Mesenchymal stem cell (in vitro differentiated cells and primary cell): ENCODE measurements at regions not wholly inside any gene's neighbourhood (a gene's known extent, or its start where the extent isn't known, plus 50 kb on each side); places are given as distances from the start of the nearest gene placed in this dataset.
A peak's percentile ranks its signal among the peaks of the same experiment; 100 is the strongest.

Source experiments
- DNase-seq: peaks from one replicate; pipeline ENCODE4 v3.0.0-alpha.2; 2013
- H2AFZ ChIP-seq: one replicate; pipeline ENCODE4 v1.6.1; 2013; ENCODE audit warnings: low read depth, mild to moderate bottlenecking, control low read depth, inconsistent platforms, low read length, moderate library complexity
- H2AK5ac ChIP-seq: 2 replicates; pipeline ENCODE4 v1.6.1; 2013; ENCODE audit warnings: low read length, moderate library complexity, mild to moderate bottlenecking, inconsistent platforms; ENCODE audit not compliant: severe bottlenecking
- H2BK120ac ChIP-seq: one replicate; pipeline ENCODE4 v1.6.1; 2013; ENCODE audit warnings: low read depth, mild to moderate bottlenecking, inconsistent platforms, low read length, moderate library complexity
- H2BK12ac ChIP-seq, 2 experiments: one replicate each; pipeline ENCODE4 v1.6.1; 2013; ENCODE audit warnings: inconsistent platforms in 2 of 2, low read length in 2 of 2, mild to moderate bottlenecking in 2 of 2, moderate library complexity in 2 of 2, control low read depth in 1 of 2
- H2BK15ac ChIP-seq: one replicate; pipeline ENCODE4 v1.6.1; 2013; ENCODE audit warnings: mild to moderate bottlenecking, low read depth, inconsistent platforms; ENCODE audit not compliant: poor library complexity, severe bottlenecking
- H2BK5ac ChIP-seq: 2 replicates; pipeline ENCODE4 v1.6.1; 2013; ENCODE audit warnings: low read depth, mild to moderate bottlenecking, low read length, control low read depth, inconsistent platforms; ENCODE audit not compliant: poor library complexity, severe bottlenecking
- H3K14ac ChIP-seq, 2 experiments: one replicate each; pipeline ENCODE4 v1.6.1; 2013; ENCODE audit warnings: inconsistent platforms in 2 of 2, low read length in 2 of 2, control low read depth in 1 of 2, mild to moderate bottlenecking in 1 of 2, moderate library complexity in 1 of 2
- H3K18ac ChIP-seq, 2 experiments: one replicate each; pipeline ENCODE4 v1.6.1; 2013; ENCODE audit warnings: inconsistent platforms in 2 of 2, low read length in 2 of 2, control low read depth in 1 of 2, low read depth in 1 of 2, mild to moderate bottlenecking in 1 of 2
- H3K23ac ChIP-seq, 2 experiments: one replicate each; pipeline ENCODE4 v1.6.1; 2013; ENCODE audit warnings: inconsistent platforms in 2 of 2, low read length in 2 of 2, mild to moderate bottlenecking in 2 of 2, moderate library complexity in 2 of 2, control low read depth in 1 of 2
- H3K27ac ChIP-seq: 2 replicates; pipeline ENCODE4 v1.5.1; 2013; ENCODE audit warnings: mild to moderate bottlenecking, moderate library complexity, low read length, control low read depth, inconsistent platforms; ENCODE audit not compliant: poor library complexity, severe bottlenecking
- H3K27me3 ChIP-seq, 2 experiments: 2 replicates each; pipeline versions ENCODE4 v1.6.1 to v1.7.0; 2013; ENCODE audit warnings: low read length in 2 of 2, mild to moderate bottlenecking in 2 of 2, moderate library complexity in 2 of 2, control low read depth in 1 of 2, inconsistent platforms in 1 of 2; ENCODE audit not compliant: control insufficient read depth in 1 of 2, insufficient read depth in 1 of 2
- H3K36me3 ChIP-seq, 2 experiments: 2 replicates each; pipeline versions ENCODE4 v1.6.1 to v1.7.0; 2013; ENCODE audit warnings: low read length in 2 of 2, control low read depth in 1 of 2, inconsistent platforms in 1 of 2, low read depth in 1 of 2, mild to moderate bottlenecking in 1 of 2; ENCODE audit not compliant: insufficient read depth in 2 of 2, control insufficient read depth in 1 of 2
- H3K4ac ChIP-seq, 2 experiments: one replicate each; pipeline ENCODE4 v1.6.1; 2013; ENCODE audit warnings: inconsistent platforms in 2 of 2, low read length in 2 of 2, mild to moderate bottlenecking in 2 of 2, moderate library complexity in 2 of 2, control low read depth in 1 of 2, low read depth in 1 of 2
- H3K4me1 ChIP-seq: 2 replicates; pipeline ENCODE4 v1.6.1; 2013; ENCODE audit warnings: low read depth, low read length, control low read depth; ENCODE audit not compliant: control insufficient read depth, insufficient read depth
- H3K4me2 ChIP-seq: 2 replicates; pipeline ENCODE4 v1.6.1; 2013; ENCODE audit warnings: low read length, mild to moderate bottlenecking, inconsistent platforms; ENCODE audit not compliant: poor library complexity, severe bottlenecking
- H3K4me3 ChIP-seq, 2 experiments: 2 replicates each; pipeline versions ENCODE4 v1.5.1 to v1.7.0; 2013; ENCODE audit warnings: low read length in 2 of 2, mild to moderate bottlenecking in 2 of 2, control low read depth in 1 of 2, low read depth in 1 of 2; ENCODE audit not compliant: insufficient read depth in 1 of 2
- H3K79me1 ChIP-seq: replicated peaks from 2 replicates; pipeline ENCODE4 v1.6.1; 2013; ENCODE audit warnings: mild to moderate bottlenecking, control low read depth, low read length, inconsistent platforms; ENCODE audit not compliant: poor library complexity, severe bottlenecking
- H3K9ac ChIP-seq: 2 replicates; pipeline ENCODE4 v1.7.0; 2013; ENCODE audit warnings: mild to moderate bottlenecking, low read length, moderate library complexity
- H3K9me3 ChIP-seq: 2 replicates; pipeline ENCODE4 v1.7.0; 2013; ENCODE audit warnings: mild to moderate bottlenecking, low read length; ENCODE audit not compliant: control insufficient read depth
- H4K8ac ChIP-seq: one replicate; pipeline ENCODE4 v1.6.1; 2013; ENCODE audit warnings: inconsistent platforms, mild to moderate bottlenecking, low read length, moderate library complexity
- H4K91ac ChIP-seq: one replicate; pipeline ENCODE4 v1.6.1; 2013; ENCODE audit warnings: mild to moderate bottlenecking, low read length, inconsistent platforms
- WGBS: methylation state at CpG from one replicate; pipeline ENCODE4 v1.1.7; 2013; ENCODE audit warnings: mixed read lengths; 5-methylcytosine and 5-hydroxymethylcytosine counted together

- Histone ChIP-seq H3K4me3 (no peak overlapping the region), H2AK5ac (no peak overlapping the region), H3K18ac (no peak overlapping the region)
These were observed 196.2 kb downstream of the BAMBI start for GRCh38 chr10:28873540-28873939.

DNA sequence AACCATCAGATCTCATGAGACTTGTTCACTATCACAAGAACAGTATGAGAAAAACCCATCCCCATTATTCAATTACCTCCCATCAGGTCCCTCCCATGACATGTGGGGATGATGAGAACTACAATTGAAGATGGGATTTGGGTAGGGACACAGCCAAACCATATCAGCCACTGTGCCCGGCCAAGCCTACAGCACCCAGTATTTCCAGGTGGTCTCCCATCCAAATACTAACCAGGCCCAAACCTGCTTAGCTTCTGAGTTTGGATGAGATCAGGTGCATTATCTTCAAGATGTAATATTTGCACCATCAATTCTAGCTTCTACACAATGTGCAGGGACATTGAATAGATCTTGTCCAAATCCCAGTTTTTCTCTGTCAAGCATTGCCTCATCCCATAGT lies 196.9 kb downstream of the BAMBI start:
- Histone ChIP-seq H3K14ac (no peak overlapping the region), H3K18ac (no peak overlapping the region), H3K36me3 (no peaks in the 10 kb centered on the region), H4K8ac (no peak overlapping the region), H3K23ac (no peak overlapping the region), H3K9me3 (no peaks in the 10 kb centered on the region), H3K4ac (no peak overlapping the region), H3K4me3 (no peak overlapping the region), H2AFZ (no peak overlapping the region), H3K9ac (no peak overlapping the region), H3K4me1 (peaks cover 5% of the 10 kb centered on the region), H3K27me3 (no peaks in the 10 kb centered on the region), H2BK120ac (no peak overlapping the region), H3K4me2 (no peak overlapping the region), H4K91ac (no peak overlapping the region), H3K27ac (no peak overlapping the region), H3K79me1 (no peaks in the 10 kb centered on the region), H2BK5ac (no peak overlapping the region), H2AK5ac (no peak overlapping the region), H2BK12ac (no peak overlapping the region), H2BK15ac (no peak overlapping the region)
- WGBS: 100% methylated on average over 1 of the region's 1 CpG
- DNase-seq: no peak

More at GRCh38 chr10:28873540-28873939, 196.2 kb downstream of the BAMBI start:
- Histone ChIP-seq H4K8ac (no peak overlapping the region), H3K14ac (no peak overlapping the region), H3K23ac (no peak overlapping the region), H3K4me2 (no peak overlapping the region), H3K27ac (no peak overlapping the region), H3K9me3 (no peaks in the 10 kb centered on the region), H4K91ac (peak overlapping the region; percentile 43), H3K79me1 (no peaks in the 10 kb centered on the region), H2BK15ac (no peak overlapping the region), H2AFZ (no peak overlapping the region), H2BK120ac (no peak overlapping the region), H3K27me3 (no peaks in the 10 kb centered on the region), H3K36me3 (no peaks in the 10 kb centered on the region), H3K4me1 (peaks cover 5% of the 10 kb centered on the region), H3K4ac (no peak overlapping the region), H2BK12ac (no peak overlapping the region), H3K9ac (no peak overlapping the region), H2BK5ac (no peak overlapping the region)
- no peak for DNase-seq
- 90% methylated on average over 4 of the region's 4 CpGs for WGBS

GRCh38 chr10:28875549-28876081 lies 198.3 kb downstream of the BAMBI start:
- Histone ChIP-seq H2AFZ (no peak overlapping the region), H3K27ac (no peak overlapping the region), H3K79me1 (no peaks in the 10 kb centered on the region), H4K8ac (peak overlapping the region; percentile 79), H3K9me3 (no peaks in the 10 kb centered on the region), H3K18ac (peak overlapping the region; percentile 38 to 74), H3K36me3 (no peaks in the 10 kb centered on the region), H3K27me3 (no peaks in the 10 kb centered on the region), H3K4me3 (no peak overlapping the region), H3K9ac (no peak overlapping the region), H3K14ac (no peak overlapping the region), H2BK120ac (peak overlapping the region; percentile 71), H4K91ac (no peak overlapping the region), H2AK5ac (no peak overlapping the region), H3K4ac (peak overlapping the region in 1 of 2 experiments; percentile 80), H2BK5ac (no peak overlapping the region), H3K4me1 (peaks cover 5% of the 10 kb centered on the region), H2BK15ac (peak overlapping the region; percentile 38), H3K23ac (no peak overlapping the region), H2BK12ac (peak overlapping the region; percentile 92 to 95), H3K4me2 (no peak overlapping the region)
- WGBS: 48% methylated on average over 14 of the region's 14 CpGs
- DNase-seq: peak; percentile 74

DNA sequence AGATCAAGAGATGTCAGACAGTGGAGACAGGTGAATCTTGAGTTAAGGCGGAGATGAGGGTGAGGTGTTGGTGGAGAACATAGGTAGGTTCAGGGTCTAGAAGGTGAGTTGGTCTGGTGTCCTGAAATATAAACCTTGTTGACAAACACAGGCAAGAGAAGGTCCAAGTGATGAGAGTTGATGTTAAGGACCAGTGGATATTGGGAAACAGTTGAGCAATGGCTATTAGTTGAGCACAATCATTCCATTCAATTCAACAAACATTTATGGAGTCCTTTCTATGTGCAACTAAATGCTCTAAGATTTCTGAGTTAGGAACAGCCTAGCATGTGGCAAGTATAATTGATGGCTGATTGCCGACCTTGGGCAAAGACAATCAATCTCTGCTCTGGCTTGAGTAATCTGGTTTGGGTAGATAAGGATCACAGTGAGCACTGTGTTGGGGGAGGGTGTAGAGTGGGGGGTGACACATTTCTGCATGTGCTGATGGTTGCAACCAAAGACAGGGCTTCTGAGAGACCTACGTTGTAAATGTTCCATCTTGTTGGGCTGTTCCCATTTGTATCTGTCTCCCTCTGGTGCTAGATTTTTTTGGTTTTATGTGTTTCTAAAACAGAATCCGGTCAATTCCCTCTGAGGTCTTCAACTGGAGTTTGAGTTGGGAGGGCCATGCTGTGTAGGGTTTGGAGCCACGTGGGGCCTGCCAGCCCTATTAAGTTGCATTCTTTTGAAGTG lies 201.1 kb downstream of the BAMBI start:
- Histone ChIP-seq H2BK15ac (no peak overlapping the region), H3K4ac (no peak overlapping the region), H3K18ac (peak overlapping the region; percentile 14 to 64), H3K9ac (no peak overlapping the region), H3K4me1 (peaks cover 5% of the 10 kb centered on the region), H2BK5ac (no peak overlapping the region), H2AFZ (no peak overlapping the region), H4K91ac (no peak overlapping the region), H3K36me3 (no peaks in the 10 kb centered on the region), H3K27me3 (no peaks in the 10 kb centered on the region), H3K4me3 (no peak overlapping the region), H2AK5ac (no peak overlapping the region), H2BK120ac (no peak overlapping the region), H2BK12ac (peak overlapping the region in 1 of 2 experiments; percentile 54), H3K27ac (no peak overlapping the region), H3K79me1 (no peaks in the 10 kb centered on the region), H3K23ac (no peak overlapping the region), H3K14ac (no peak overlapping the region), H4K8ac (peak overlapping the region; percentile 36), H3K4me2 (no peak overlapping the region), H3K9me3 (no peaks in the 10 kb centered on the region)
- WGBS: 58% methylated on average over 4 of the region's 5 CpGs
- DNase-seq: no peak
